Transverse colon (tissue), 4 donors: ENCODE measurements at regions not wholly inside any gene's neighbourhood (a gene's known extent, or its start where the extent isn't known, plus 50 kb on each side); places are given as distances from the start of the nearest gene placed in this dataset.

ENCODE experiments used
- CTCF ChIP-seq, 5 experiments: fragments of 200-600 bp in 3 of 5; fragments of 450-650 bp in 2 of 5; sonication (generic) in 3 of 5; IDR thresholded peaks; 1 replicate in 2 of 5; 2 replicates in 3 of 5; pipeline ENCODE4 v1.5.1; 2016 to 2017; ENCODE audit warnings: antibody characterized with exemption in 5 of 5, inconsistent platforms in 3 of 5, mild to moderate bottlenecking in 2 of 5, moderate library complexity in 1 of 5
- POLR2A ChIP-seq: fragments of 450-650 bp; IDR thresholded peaks from one replicate; pipeline ENCODE4 v1.6.1; 2016; ENCODE audit warnings: antibody characterized with exemption, mild to moderate bottlenecking, moderate library complexity
- POLR2AphosphoS5 ChIP-seq, 3 donors: sonication (generic); formaldehyde crosslinking; IDR thresholded peaks; one replicate each; pipeline ENCODE4 v1.6.1; 2016; ENCODE audit warnings: antibody characterized with exemption in 3 of 3

DNA sequence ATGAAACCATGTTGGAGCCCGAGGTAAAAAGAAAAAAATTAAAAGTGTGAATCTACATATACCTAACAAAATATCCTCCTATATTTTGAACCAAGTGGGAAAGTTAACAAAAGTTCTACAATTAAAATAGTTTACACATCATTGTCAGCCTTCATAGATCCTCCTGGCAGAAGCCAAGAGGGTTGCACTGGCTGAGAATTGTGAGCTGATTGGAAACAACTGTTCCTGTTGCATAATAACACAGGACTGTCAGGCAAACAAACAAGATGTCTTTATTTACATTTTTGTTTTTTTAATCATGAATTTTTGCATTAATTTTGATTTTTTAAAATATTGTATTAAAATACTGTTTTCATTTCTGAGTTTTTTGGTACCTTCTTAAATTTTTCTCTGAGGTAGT lies 215.2 kb upstream of the MME start:
- TF ChIP-seq CTCF (IDR thresholded peaks at IDR 0.05) (no peak), POLR2AphosphoS5 (IDR thresholded peaks at IDR 0.05) (no peak), POLR2A (no peak)
